Fibroblast of skin of right quadriceps (primary cell): ENCODE measurements at regions not wholly inside any gene's neighbourhood (a gene's known extent, or its start where the extent isn't known, plus 50 kb on each side); places are given as distances from the start of the nearest gene placed in this dataset.
"Not testable (repeated sequence)": the region's sequence is repeated elsewhere in the genome, so short reads cannot be mapped to it uniquely, and the experiment has no call there.

Experiments
- DNase-seq: peaks from one replicate; pipeline ENCODE4 v3.0.0-alpha.2; 2013

DNA sequence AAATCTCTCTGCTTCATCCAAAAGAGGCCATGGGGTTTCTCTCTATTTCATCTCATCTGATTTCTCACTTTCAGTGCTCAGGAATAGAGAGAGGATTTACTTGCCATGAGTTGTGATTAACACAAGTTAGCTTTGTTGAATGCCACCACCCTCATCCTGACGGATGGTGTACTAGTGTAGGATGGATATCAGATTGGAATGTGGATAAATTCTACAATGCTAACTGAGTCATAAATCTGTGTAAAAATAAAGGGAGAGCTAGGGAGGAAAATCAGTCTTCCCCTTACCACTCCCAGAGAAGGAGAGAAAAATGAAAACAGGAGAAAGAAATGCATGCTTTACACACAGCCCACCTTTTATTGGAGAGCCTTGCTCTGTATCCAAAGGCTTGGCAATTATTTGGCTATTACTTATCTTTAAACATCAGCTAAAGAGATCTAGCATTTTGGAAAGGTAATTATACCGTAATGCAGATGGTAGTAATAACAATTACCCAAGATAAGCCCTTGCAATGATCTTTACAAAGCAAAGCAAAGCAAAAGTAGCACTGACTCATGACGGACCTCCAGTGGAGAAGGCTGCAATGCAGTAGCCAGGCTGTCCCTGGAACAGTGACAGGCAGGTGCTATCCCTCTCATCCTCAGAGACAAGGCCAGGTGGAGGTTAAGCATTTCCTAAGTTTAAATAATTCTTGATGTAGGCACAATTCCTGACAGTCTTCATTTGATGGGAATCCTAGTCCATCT lies 306.3 kb upstream of the PPARGC1A start:
- no peak for DNase-seq

DNA sequence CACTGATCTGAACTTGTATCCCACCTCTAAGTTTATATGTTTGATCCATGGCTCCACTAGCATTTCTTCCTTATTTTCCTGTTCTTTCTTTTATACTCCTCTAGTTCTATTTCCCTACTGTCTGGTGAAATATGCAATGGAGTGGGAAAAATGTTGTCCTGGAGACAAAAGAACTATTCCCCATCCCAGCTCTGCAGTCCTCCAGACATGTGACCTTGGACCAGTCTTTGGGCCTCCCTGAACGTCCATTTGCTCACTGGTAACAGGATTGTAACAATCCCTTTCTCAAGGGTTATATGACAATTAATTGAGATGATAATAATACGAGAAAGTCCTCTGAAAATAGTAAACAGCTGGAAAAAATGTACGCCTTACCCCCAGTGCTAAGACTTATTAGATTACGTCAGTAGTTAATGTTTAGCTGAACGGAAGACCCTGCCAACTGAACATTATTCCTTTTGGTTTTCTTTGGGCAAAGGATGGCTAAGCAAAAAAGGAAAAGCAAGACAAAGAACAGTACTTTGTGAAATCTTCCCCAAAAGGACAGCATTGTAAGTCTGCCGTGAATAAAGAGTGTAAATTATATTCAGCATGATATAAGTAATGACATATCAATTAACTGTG lies 302.3 kb upstream of the PPARGC1A start:
- no peak for DNase-seq

DNA sequence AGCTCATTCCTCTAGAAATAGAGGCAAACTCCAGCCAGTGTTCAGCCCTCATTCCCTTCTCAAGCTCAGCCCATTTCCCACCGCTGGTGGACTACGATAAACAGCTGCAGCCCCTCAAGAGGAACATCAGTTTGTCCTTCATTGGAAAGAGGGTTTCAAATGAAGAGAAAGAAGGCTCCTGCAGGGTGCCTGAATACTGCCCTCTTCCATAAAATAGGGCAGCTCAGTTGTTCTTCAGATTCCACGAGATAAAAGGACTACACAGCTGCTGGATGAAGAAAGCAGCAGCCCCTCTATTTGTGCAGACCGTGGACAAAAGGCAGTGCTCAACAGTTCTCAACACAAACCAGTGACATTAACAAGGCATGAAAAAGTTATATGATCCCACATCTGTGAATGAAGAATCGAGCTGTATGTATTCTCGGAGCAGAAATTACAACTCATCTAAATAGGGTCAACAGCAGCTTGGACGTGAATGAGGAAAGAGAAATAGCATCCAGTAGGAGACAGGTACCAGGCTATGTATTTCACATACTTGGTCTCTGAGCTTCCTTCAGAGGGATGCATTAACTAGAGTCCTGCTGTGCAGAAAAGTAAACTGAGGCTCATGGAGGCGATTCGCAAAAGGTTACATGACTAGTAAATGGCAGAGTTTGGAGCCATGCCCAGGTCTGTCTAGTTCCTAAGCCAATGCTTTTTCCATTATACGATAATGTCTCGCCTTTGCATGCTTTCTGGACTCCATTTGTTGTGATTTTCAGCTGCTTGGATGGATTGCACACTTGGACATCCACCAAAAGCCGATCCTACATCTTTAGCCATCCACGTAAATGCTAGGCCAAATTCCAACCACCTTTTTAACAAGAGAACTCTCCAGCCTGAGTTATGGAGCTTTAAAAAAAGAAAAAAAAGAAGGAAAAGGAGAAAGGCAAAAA lies 301.2 kb upstream of the PPARGC1A start:
- DNase-seq, result no peak

DNA sequence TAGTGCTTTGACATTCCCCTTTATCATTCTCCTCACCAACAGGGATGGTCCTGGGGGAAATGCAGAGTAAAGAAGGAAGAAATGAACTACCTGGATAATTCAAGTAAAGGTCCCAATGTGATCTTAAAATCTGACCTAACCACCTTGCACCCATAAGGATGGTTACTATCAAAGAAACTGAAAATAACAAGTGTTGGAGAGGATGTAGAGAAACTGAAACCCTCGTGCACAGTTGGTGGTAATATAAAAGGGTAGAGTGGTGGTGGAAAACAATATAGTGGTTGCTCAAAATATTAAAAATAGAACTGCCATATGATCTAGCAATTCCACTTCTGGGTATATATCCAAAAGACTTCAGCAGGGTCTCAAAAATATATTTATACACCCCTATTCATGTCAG lies 298.6 kb upstream of the PPARGC1A start:
- DNase-seq, result no peak

DNA sequence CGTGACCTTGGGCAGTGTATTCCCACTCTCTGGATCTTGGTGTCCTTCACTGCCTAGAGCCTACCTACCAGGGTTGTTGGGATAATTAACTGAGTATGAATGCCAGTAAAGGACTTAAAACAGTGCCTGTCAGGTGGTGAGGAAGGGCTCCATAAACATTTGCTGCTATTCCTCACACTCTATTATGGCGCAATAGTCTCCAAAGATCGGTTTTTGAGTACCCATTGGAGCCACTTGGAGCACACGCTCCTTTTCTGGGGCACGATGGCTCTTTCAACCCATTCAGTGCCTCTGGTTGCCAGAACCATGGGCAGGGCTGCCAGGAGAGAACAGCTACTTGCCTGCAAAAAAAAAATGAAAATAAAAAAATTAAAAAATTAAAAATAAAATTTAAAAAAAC lies 296.6 kb upstream of the PPARGC1A start:
- DNase-seq, result no peak

DNA sequence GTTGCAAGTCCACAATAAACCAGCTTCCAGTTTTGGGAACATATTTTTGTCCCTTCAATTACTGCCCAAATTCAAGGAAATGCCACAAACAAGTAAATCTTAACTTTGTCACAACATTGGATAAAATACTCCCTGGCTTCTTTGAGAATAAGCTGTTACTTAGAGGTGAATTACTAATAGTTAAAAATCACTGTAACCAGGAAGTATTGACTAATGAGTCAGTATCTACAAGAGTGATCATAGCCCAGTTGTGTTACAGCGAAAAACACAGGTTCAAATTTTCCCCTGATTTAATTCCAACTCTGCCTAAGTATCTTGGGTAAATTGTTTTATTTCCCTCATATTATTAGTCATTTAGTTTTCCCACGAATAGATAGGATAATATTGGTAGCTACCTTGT lies 291.2 kb upstream of the PPARGC1A start:
- no peak for DNase-seq

DNA sequence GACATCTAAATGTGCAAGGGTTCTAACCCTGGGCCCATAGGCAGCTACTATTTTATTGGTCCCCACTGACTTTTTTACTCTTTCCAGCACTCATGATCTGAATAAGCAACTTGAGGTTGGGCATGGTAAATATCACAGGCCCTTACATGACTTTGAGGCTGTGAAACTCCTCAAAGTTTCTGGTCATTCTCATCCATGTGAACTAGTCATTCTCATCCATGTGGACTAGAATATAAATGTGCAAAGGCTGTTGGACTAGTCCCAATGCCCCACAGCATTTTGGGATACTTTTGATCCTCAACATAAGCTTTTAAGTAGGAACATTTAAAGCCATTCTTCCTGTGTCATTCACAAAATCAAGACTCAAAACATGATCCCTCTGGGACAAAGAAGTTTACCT lies 290.7 kb upstream of the PPARGC1A start:
- no peak for DNase-seq

DNA sequence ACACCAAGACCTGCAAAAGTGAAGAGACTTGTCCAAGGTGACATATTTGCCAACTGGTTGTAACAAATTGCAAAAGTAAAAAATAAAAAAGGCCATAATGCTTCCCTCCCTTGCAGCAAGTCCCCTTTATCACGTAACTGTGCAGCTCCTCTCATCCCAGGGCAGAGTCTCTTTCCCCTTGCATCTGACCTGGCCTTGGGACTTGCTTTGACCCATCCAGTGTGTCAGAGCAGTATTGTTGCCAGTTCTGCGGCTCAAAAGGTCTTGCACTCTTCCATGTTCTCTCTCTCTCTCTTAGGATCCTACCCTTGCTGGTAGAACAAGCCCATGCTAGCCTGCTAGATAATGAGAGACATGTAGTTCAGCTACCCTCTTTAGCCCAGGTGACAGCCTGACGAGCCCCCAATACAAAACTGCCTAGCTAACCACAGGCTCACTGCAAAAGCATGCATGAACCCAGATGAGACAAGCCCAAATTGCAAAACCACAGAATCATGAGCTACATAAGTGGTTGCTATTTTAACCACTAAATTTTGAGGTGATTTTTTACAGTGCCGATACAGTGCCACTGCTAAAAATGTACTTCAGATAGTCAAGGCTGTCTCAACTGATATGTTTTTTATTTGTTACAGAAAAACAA lies 289.5 kb upstream of the PPARGC1A start:
- DNase-seq, result no peak

GRCh38 chr4:24177443-24177842 lies 287.6 kb upstream of the PPARGC1A start:
- DNase-seq, result not testable (repeated sequence)

GRCh38 chr4:24175707-24176106 lies 285.9 kb upstream of the PPARGC1A start:
- DNase-seq, result no peak

GRCh38 chr4:24174602-24175001 lies 284.8 kb upstream of the PPARGC1A start:
- DNase-seq, result no peak

DNA sequence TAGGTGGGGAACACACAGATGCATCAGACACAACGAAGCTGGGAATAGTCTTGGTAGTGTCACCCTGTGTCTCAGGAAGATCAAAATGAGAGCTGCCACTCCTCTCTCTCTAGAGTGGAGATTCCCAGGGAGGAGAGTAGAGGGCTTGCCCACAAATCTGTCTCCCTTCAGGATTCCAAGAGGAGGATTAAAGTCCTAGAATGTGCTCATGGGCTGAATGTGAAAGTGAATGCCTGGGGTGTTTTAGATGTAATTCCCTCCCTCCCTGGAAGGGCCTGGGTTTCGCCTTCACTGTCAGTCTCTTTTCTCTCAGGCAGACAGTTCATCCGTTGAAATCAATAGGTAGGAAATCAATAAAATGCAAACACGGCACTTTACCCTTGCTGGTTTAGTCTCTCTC lies 282.6 kb upstream of the PPARGC1A start:
- no peak for DNase-seq

DNA sequence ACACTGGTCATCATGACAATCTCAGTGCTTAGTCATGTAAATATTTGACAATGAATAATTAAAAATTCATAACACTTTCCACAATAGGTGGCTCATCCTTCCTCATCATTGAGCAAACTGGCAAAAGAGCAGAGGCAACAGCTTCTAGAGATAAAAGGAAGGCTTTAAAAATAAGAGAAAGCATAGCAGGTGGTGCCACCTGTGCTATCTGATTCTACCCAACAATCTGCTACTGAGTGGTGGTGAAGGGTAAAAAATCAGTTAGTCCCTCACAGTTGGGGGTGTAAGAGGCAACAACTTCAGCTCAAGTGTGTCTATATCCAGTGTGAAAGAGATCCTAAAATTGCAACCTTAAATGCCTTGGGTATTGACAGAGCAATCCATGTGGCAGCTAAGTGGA lies 280.1 kb upstream of the PPARGC1A start:
- no peak for DNase-seq

DNA sequence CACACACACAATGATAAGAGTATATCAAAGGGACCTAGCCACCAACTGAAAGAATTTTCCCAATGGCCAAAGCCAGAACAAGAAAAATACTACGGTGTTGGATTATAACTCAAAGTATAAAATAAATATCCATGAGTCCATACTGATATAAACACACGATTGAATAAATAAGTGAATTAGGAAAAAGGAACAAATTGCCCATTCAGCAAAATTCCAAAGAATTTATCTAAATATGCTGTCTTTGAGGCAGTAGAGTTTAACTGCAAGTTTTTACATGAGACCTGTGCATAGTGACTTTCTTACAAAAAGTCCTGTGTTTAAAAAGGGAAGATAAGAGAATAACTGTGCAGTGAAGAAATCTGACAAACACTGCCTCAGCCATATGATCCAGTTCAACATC lies 278.8 kb upstream of the PPARGC1A start:
- no peak for DNase-seq

DNA sequence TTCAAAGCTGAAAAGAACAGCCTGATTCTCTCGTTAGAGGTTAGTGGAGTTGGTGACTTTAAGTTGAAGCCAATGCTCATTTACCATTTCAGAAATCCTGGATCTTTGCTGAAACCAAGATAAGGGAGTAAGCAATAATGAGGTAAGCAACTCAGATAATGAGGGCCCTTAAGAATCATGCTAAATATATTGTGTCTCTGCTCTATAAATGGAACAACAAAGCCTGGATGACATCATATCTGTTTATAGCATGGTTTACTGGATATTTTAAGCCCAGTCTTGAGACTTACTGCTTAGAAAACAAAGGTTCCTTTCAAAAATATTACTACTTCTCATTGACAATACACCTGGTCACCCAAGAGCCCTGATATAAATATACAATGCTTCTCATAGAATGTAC lies 276.7 kb upstream of the PPARGC1A start:
- DNase-seq, result no peak

GRCh38 chr4:24164797-24165196 lies 274.9 kb upstream of the PPARGC1A start:
- no peak for DNase-seq

DNA sequence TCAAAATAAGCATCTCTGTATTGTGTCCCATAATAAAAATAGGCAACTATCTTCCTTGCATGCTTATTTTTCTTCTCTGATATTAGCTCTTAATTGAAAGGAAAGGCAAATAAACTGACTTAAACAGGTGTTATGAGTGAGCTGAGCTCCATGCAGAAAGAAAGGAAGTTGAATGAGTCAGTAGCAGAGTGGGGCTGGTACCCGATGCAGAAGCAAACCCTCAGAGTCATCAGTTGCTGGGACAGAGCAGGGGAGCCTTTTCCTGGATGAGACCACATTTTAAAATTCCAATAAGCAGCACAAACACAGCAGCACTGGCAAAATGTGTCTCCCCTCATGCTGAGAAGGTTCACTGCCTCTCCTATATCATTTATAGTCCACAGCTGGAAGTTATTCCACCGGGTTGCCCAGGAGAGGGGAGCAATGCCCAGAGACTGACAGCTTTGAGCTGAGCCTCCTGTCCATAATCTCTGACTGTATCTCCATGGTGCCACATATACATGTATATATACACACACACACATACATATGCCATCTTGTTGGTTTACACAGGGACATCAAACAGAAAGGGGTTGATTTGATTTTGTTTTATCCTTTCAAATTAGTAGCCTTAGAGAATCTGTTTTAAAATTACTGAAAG lies 274.3 kb upstream of the PPARGC1A start:
- DNase-seq, result no peak

- no peak for DNase-seq
Measured at GRCh38 chr4:24163314-24163713, 273.5 kb upstream of the PPARGC1A start.

- DNase-seq, result no peak
Measured at GRCh38 chr4:24160358-24160757, 270.5 kb upstream of the PPARGC1A start.

DNA sequence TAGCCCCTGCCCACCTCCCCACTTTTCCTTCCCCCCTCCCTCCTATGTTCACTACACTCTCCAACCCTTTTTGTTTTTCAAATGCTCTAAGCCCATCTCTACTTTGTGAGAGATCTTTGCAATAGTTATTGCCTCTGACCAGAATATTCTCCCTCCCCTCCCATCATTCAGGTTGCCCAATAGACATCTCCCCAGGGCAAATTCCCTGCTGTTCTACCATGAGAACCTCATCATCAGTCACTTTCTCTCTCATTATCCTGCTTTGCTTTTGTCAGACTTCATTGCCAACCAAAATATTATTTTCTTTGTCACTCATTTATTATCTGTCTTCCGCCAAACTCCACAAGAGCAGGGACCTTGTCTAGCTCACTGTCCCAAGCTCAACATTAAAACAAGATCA lies 268.2 kb upstream of the PPARGC1A start:
- DNase-seq, result no peak

DNA sequence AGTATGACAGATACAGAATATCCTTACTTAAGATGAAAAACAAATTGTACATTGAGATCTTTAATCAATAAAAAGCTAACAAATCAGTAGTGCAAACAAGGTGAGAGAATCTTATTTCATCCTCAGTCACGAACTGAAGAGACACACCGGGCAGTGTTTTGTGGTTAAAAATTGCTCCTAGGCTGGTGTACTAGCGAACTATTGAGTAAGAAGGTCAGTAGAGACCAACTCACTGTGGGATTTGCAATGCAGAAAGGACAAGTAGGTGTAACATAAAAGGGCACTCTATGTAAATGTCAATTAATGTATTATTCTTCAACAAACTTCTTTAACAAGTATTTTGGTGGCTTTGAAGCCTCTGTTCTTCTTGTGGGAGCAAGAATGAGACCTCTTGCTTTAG lies 260.2 kb upstream of the PPARGC1A start:
- no peak for DNase-seq

- no peak for DNase-seq
Measured at GRCh38 chr4:24146127-24146526, 256.3 kb upstream of the PPARGC1A start.

DNA sequence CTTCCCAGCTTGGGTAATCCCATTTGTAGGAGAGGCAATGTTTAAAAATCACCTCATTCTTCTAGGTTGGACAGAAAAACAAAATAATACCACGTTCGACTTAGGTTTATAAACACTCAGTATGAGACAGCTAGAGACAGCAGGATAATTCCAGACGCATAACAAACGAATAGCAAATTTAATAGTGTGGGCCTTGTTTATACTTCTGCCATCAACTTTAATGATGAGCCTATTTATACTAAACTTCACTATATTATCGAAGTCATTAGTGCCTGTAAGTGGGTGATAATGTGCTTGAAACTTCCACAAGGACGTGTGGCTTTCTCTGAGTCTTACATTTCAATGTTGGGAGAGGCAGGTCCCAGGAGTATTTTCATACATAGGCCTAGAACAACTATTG lies 255.7 kb upstream of the PPARGC1A start:
- DNase-seq, result no peak
